ENCODE measurements at regions not wholly inside any gene's neighbourhood (a gene's known extent, or its start where the extent isn't known, plus 50 kb on each side); places are given as distances from the start of the nearest gene placed in this dataset.
"Not testable (repeated sequence)": the region's sequence is repeated elsewhere in the genome, so short reads cannot be mapped to it uniquely, and the experiment has no call there.

GRCh38 chr2:150812664-150813367 lies 325.3 kb upstream of the RND3 start:
- DNase-seq, result no peak

GRCh38 chr2:150812066-150812465 lies 324.6 kb upstream of the RND3 start:
- DNase-seq, result no peak

DNA sequence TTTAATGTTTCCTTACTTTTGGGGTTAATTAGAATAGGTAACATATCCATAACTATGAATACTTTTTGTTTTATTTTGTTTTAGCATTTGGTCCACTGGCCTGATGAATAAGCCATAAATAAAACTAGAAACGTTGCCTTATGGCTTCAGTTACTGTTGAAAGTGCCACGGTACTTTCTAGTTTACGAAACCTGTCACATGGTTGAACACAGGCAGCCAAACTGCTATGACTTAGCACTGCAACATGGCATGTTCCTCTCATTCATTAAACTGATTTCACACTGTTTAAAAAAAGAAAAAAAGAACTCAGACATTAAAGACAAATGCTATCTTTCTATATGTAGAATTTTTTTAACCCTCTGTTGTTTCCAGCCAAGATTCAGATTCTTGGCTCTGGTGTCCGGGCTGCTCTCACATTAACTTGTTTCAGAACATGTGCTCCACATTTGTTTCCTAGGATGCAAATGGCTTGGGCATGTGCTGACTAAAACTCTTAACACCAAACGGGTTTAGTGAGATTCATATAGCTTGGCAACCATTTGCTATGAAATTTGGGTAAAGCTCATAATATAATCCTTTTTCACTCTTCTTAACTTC lies 323.9 kb upstream of the RND3 start:
- DNase-seq, result no peak

- DNase-seq, result no peak
Observed at GRCh38 chr2:150809103-150809502, 321.6 kb upstream of the RND3 start.

DNA sequence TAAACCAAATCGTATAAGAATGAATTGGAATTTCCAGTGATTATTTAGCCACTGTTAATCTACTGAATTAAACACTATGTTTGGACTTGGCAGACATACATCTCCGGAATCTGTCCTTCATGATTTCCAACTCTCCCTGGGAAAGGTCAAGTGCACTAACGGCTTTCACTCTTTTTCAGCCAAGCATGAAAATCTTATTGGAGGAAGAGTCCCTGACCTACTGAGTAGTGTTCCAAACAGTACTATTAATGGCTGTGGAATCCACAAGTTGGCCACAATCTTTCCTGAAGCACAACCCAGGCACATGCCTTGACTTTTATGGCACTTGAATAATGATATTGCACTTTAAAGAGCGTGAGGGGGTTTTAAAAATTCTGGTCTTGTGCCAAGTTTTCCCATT lies 318.9 kb upstream of the RND3 start:
- DNase-seq, result no peak

- no peak for DNase-seq
Observed at GRCh38 chr2:150803689-150804398, 316.4 kb upstream of the RND3 start.

GRCh38 chr2:150802635-150803034 lies 315.2 kb upstream of the RND3 start:
- no peak for DNase-seq

- not testable (repeated sequence) for DNase-seq
Observed at GRCh38 chr2:150796236-150796635, 308.8 kb upstream of the RND3 start.

GRCh38 chr2:150792780-150793300 lies 305.4 kb upstream of the RND3 start:
- DNase-seq, result no peak

DNA sequence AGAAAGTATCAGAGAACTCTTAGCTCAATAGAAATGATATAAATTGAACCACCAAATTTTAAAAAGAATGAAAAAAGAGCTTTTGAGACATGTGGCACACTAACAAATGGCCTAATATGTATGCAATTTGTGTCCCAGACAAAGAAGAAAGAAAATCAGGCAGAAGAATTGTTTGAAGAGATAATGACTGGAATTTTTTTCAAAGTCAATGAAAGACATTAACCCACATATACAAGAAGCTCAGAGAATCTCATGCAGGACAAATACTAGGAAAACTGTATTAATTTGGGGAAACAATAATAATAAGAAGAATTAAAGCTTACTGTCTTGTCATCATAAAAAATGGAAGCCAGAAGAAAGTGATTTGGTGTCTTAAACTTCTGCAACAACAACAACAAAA lies 304.1 kb upstream of the RND3 start:
- DNase-seq, result no peak

GRCh38 chr2:150789376-150789905 lies 302.0 kb upstream of the RND3 start:
- no peak for DNase-seq

GRCh38 chr2:150788426-150789140 lies 301.1 kb upstream of the RND3 start:
- DNase-seq, result no peak

GRCh38 chr2:150787353-150788093 lies 300.1 kb upstream of the RND3 start:
- no peak for DNase-seq

DNA sequence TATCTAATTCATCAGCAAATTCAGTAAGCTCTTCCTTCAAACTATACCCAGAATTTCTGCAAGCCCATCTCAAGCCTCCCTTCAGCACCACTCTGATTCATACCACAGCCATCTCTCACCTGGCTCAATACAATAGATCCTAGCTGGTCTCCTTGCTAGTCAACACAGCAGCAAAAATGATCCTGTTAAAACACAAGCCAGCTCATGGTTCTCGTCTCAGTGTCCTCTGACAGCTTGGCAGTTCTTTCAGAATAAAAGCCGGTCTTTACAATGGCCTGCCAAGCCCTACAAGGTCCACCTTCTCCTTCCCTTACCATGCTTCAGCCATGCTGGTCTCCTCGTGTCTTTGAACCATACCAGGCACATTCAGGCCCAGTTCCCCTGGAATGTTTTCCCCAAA lies 296.9 kb upstream of the RND3 start:
- no peak for DNase-seq

GRCh38 chr2:150783896-150784295 lies 296.4 kb upstream of the RND3 start:
- no peak for DNase-seq

GRCh38 chr2:150783015-150783414 lies 295.5 kb upstream of the RND3 start:
- no peak for DNase-seq

DNA sequence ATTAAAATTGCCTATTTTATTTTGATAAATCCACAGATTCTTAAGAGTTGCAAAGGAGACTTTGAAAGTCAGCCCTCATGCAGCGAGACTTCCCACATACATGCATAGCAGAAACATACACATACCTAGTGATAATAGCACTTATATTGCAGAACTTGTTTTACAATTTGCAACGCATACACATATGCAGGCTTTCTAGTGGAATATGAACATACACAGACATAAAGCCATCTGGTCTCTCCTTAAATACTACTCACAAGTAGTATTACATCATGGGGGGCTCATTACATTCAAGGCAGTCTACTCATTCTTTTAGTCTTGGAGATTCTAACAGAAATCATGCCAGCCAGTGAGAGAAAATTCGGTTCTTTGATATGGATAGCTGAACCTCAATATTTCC lies 295.1 kb upstream of the RND3 start:
- no peak for DNase-seq

DNA sequence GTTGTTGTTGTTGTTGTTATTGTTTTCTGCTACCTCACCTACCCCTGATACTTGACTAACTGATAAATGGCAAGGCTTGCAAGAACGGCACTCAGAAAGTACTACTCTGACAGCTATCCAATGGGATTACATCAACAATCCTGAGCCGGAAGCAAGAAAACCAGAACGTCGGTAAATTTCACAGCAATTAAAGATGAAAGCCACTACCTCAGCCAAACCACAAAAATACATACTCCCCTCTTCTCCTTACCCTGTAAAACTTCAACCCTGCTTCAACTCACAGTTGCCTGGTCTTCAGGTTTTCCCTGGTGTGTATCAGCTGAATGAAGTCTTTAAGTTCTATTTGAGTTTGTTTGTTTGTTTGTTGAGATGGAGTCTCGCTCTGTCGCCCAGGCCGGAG lies 293.7 kb upstream of the RND3 start:
- DNase-seq, result no peak

GRCh38 chr2:150778828-150779227 lies 291.4 kb upstream of the RND3 start:
- no peak for DNase-seq

GRCh38 chr2:150769421-150769820 lies 282.0 kb upstream of the RND3 start:
- DNase-seq, result no peak

- DNase-seq, result no peak
Observed at GRCh38 chr2:150767991-150768746, 280.7 kb upstream of the RND3 start.

- DNase-seq, result no peak
Observed at GRCh38 chr2:150762571-150762970, 275.1 kb upstream of the RND3 start.
